ENCODE measurements at regions not wholly inside any gene's neighbourhood (a gene's known extent, or its start where the extent isn't known, plus 50 kb on each side); places are given as distances from the start of the nearest gene placed in this dataset.

- TF ChIP-seq CTCF (conservative IDR thresholded peaks at IDR 0.05; ENCODE audit: low read length) (no peak), EZH2phosphoT487 (IDR thresholded peaks at IDR 0.05; ENCODE audit: borderline replicate concordance, low read depth, low read length) (no peak)
These were observed 1885.1 kb downstream of the OLFM4 start for GRCh38 chr13:54913668-54914067.
